ENCODE measurements at regions not wholly inside any gene's neighbourhood (a gene's known extent, or its start where the extent isn't known, plus 50 kb on each side); places are given as distances from the start of the nearest gene placed in this dataset.

DNA sequence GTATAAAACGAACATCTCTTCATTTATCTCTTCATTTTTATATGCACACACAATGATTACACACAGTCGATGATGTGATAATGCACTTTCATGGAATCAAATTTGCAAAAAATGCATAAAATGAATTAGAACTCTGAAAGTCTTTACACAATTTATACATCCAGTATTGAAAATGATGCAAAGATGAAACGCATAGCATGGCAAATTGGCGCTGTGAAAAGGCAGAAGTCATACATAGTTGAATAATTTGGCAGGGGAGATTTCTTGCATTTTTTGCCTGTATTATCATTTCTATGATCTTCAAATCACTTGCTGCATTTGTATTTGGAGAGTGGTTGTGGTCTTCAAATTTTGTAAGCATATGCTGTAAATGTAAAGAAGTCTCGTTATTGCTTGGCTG, 150.7 kb upstream of the LGALSL start:
- intact Hi-C loops (cut with micrococcal nuclease), result no loop called here
- DNase-seq (ENCODE audit: low spot score), result no peak
- peaks cover 8% of the 10 kb centered on the region for H3K9me3 Mint-ChIP-seq
- no peak overlapping the region for H3K27ac Mint-ChIP-seq
- no peak overlapping the region for H3K4me3 Mint-ChIP-seq (ENCODE audit: low read depth)
- no peaks in the 10 kb centered on the region for H3K4me1 Mint-ChIP-seq (ENCODE audit: low read depth)
- peaks cover 45% of the 10 kb centered on the region for H3K27me3 Mint-ChIP-seq (ENCODE audit: low read depth)
- no peaks in the 10 kb centered on the region for H3K36me3 Mint-ChIP-seq (ENCODE audit: low read depth)

- Mint-ChIP-seq H3K36me3 (ENCODE audit: low read depth) (no peaks in the 10 kb centered on the region), H3K27me3 (ENCODE audit: low read depth) (peaks cover 25% of the 10 kb centered on the region), H3K4me3 (ENCODE audit: low read depth) (no peak overlapping the region), H3K27ac (no peak overlapping the region), H3K9me3 (peaks cover 8% of the 10 kb centered on the region), H3K4me1 (ENCODE audit: low read depth) (no peaks in the 10 kb centered on the region)
- intact Hi-C loops (cut with micrococcal nuclease), result no loop called here
- DNase-seq (ENCODE audit: low spot score), result no peak
These were observed 146.5 kb upstream of the LGALSL start for GRCh38 chr2:64307421-64307820.

GRCh38 chr2:64311191-64311910, 142.6 kb upstream of the LGALSL start:
- H3K36me3 Mint-ChIP-seq (ENCODE audit: low read depth), result no peaks in the 10 kb centered on the region
- H3K27ac Mint-ChIP-seq, result no peak overlapping the region
- no peaks in the 10 kb centered on the region for H3K4me1 Mint-ChIP-seq (ENCODE audit: low read depth)
- intact Hi-C loops (cut with micrococcal nuclease), result no loop called here
- H3K27me3 Mint-ChIP-seq (ENCODE audit: low read depth), result peaks cover 31% of the 10 kb centered on the region
- H3K9me3 Mint-ChIP-seq, result no peaks in the 10 kb centered on the region
- no peak overlapping the region for H3K4me3 Mint-ChIP-seq (ENCODE audit: low read depth)
- no peak for DNase-seq (ENCODE audit: low spot score)

DNA sequence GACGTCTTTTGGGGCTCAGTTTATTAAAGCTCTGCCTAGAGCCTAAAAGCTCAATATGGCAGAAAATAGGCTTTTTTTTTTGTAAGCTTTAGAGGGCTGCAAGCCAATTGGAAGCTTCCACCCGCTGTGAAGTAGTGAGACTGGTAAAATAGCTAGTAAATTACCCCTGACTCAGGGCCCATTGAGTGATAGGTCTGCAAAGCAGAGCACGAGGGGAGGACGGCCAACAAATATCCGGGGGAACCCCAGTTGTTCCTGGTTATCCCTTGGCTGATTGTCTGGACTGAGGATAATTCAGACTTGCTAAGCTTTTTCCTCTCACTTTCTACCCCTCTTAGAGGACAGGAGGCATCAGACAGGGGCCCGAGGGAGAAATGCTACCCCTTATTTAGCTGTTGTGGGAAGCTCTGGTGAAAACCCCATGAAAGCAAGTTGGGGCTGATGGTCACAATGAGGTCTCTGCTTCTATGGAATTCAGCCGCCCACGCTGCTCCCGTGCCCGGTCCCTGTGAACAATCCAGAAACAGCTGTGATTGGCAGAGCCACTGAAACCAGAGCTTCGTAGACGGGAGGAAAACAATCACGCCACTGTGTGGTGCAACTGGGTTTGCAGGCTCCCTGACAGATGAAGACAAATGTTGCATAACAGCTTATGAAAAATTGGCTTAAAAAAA, 141.9 kb upstream of the LGALSL start:
- Mint-ChIP-seq H3K36me3 (ENCODE audit: low read depth) (no peaks in the 10 kb centered on the region), H3K27me3 (ENCODE audit: low read depth) (peaks cover 30% of the 10 kb centered on the region), H3K4me1 (ENCODE audit: low read depth) (no peaks in the 10 kb centered on the region), H3K27ac (no peak overlapping the region), H3K4me3 (ENCODE audit: low read depth) (no peak overlapping the region), H3K9me3 (no peaks in the 10 kb centered on the region)
- DNase-seq (ENCODE audit: low spot score), result no peak
- intact Hi-C loops (cut with micrococcal nuclease), result no loop called here

DNA sequence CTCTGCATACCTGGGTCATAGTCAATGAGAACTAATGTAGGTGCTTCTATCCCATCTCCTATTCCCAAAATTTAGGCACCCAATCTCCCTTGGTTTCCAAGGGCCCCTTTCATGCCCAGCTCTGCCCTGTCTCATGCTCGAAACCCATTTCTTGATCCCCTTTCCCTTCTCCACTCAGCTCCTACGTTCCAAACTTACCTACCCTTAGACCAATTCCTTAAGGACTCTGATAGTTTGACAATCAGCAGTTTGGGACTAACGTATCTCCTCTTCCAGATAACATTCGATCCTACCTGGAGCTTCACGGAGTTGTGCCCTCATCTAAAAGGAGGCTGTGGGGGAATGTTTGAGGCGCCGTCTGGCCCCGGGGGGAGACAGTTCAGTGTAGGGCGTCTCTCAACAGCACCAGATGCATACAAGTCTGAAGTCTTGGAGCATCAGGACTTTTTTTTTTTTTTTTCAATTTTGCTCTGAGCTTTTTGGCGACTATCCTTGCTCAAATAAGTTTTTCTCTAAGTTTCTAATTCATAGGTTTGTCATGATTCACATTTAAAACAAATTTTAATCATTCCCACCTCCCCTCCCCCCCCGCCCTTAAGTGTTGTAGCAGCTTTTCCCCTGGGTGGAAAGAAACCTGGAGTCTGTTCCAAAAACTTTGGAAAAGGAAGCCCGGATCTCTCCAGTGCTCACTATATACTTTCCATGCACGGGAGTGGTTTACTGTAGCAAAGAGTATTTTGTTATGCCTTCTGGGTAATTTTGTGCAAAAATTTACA, 141.2 kb upstream of the LGALSL start:
- Mint-ChIP-seq H3K4me1 (ENCODE audit: low read depth) (no peaks in the 10 kb centered on the region), H3K4me3 (ENCODE audit: low read depth) (no peak overlapping the region), H3K27ac (no peak overlapping the region), H3K36me3 (ENCODE audit: low read depth) (no peaks in the 10 kb centered on the region), H3K27me3 (ENCODE audit: low read depth) (peaks cover 27% of the 10 kb centered on the region), H3K9me3 (no peaks in the 10 kb centered on the region)
- no peak for DNase-seq (ENCODE audit: low spot score)
- intact Hi-C loops (cut with micrococcal nuclease), result no loop called here

DNA sequence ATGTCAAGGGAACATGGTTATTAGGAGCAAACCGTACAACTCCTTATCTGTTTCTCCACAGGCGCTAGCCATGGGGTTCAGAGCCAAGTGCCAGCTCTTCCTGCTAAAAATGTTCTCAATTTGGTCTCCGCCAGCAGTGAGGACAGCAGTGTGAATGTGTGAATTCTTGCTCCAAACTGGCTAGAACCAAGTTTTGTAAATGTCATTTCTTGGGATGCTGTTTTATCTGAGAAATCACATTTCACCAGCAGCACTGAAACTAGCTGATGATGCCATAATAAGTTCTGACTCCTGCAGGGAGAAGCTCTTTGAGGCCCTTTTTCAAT, 140.6 kb upstream of the LGALSL start:
- Mint-ChIP-seq H3K27me3 (ENCODE audit: low read depth) (peaks cover 25% of the 10 kb centered on the region), H3K27ac (no peak overlapping the region), H3K4me3 (ENCODE audit: low read depth) (no peak overlapping the region), H3K4me1 (ENCODE audit: low read depth) (peaks cover 2% of the 10 kb centered on the region), H3K36me3 (ENCODE audit: low read depth) (no peaks in the 10 kb centered on the region), H3K9me3 (no peaks in the 10 kb centered on the region)
- intact Hi-C loops (cut with micrococcal nuclease), result no loop called here
- DNase-seq (ENCODE audit: low spot score), result no peak

GRCh38 chr2:64315291-64315960, 138.5 kb upstream of the LGALSL start:
- Mint-ChIP-seq H3K27ac (no peak overlapping the region), H3K27me3 (ENCODE audit: low read depth) (peaks cover 28% of the 10 kb centered on the region), H3K9me3 (no peaks in the 10 kb centered on the region), H3K4me3 (ENCODE audit: low read depth) (no peak overlapping the region), H3K36me3 (ENCODE audit: low read depth) (no peaks in the 10 kb centered on the region), H3K4me1 (ENCODE audit: low read depth) (peaks cover 2% of the 10 kb centered on the region)
- no peak for DNase-seq (ENCODE audit: low spot score)
- intact Hi-C loops (cut with micrococcal nuclease), result no loop called here

- H3K4me3 Mint-ChIP-seq (ENCODE audit: low read depth), result no peak overlapping the region
- intact Hi-C loops (cut with micrococcal nuclease), result no loop called here
- no peaks in the 10 kb centered on the region for H3K9me3 Mint-ChIP-seq
- no peaks in the 10 kb centered on the region for H3K36me3 Mint-ChIP-seq (ENCODE audit: low read depth)
- H3K4me1 Mint-ChIP-seq (ENCODE audit: low read depth), result peaks cover 2% of the 10 kb centered on the region
- no peak overlapping the region for H3K27ac Mint-ChIP-seq
- DNase-seq (ENCODE audit: low spot score), result no peak
- H3K27me3 Mint-ChIP-seq (ENCODE audit: low read depth), result peaks cover 43% of the 10 kb centered on the region
These were observed 136.1 kb upstream of the LGALSL start for GRCh38 chr2:64317707-64318475.

GRCh38 chr2:64318476-64318748, 135.6 kb upstream of the LGALSL start:
- Mint-ChIP-seq H3K4me1 (ENCODE audit: low read depth) (peaks cover 5% of the 10 kb centered on the region), H3K9me3 (no peaks in the 10 kb centered on the region), H3K36me3 (ENCODE audit: low read depth) (no peaks in the 10 kb centered on the region), H3K27me3 (ENCODE audit: low read depth) (peaks cover 48% of the 10 kb centered on the region), H3K4me3 (ENCODE audit: low read depth) (no peak overlapping the region), H3K27ac (no peak overlapping the region)
- DNase-seq (ENCODE audit: low spot score), result no peak
- intact Hi-C loops (cut with micrococcal nuclease), result no loop called here

DNA sequence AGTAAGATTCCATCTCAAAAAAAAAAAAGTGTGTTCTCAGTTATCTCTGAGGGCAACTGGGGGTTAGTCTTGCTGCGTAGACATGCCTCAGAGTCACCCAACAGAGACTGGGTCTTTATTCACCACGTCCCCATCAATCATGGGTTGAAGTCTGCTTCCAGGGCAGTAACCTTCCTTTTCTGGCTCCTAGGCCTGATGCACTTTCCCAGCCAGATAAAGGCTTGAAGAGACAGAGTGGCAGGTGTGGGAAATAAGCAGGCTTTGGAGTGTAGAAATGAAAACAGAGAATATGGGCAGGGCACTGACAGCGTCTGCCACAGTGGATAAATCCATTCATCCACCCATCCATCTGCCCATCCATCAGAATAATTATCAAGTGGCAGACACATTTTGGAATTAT, 134.1 kb upstream of the LGALSL start:
- Mint-ChIP-seq H3K27me3 (ENCODE audit: low read depth) (peaks cover 50% of the 10 kb centered on the region), H3K4me3 (ENCODE audit: low read depth) (no peak overlapping the region), H3K27ac (no peak overlapping the region), H3K4me1 (ENCODE audit: low read depth) (peaks cover 14% of the 10 kb centered on the region), H3K9me3 (no peaks in the 10 kb centered on the region), H3K36me3 (ENCODE audit: low read depth) (no peaks in the 10 kb centered on the region)
- DNase-seq (ENCODE audit: low spot score), result no peak
- intact Hi-C loops (cut with micrococcal nuclease), result loop anchor here (10.0 kb wide), 1 partner anchor 335 kb away; the partner anchor contains the start of gene SERTAD2

- Mint-ChIP-seq H3K4me3 (ENCODE audit: low read depth) (no peak overlapping the region), H3K27me3 (ENCODE audit: low read depth) (peaks cover 39% of the 10 kb centered on the region), H3K9me3 (no peaks in the 10 kb centered on the region), H3K36me3 (ENCODE audit: low read depth) (no peaks in the 10 kb centered on the region), H3K27ac (no peak overlapping the region), H3K4me1 (ENCODE audit: low read depth) (peaks cover 39% of the 10 kb centered on the region)
- intact Hi-C loops (cut with micrococcal nuclease), result loop anchor here (10.0 kb wide), 1 partner anchor 332 kb away; the partner anchor contains the start of gene SERTAD2
- DNase-seq (ENCODE audit: low spot score), result no peak
These were observed 131.5 kb upstream of the LGALSL start for GRCh38 chr2:64322433-64322832.

- Mint-ChIP-seq H3K27ac (no peak overlapping the region), H3K27me3 (ENCODE audit: low read depth) (peaks cover 39% of the 10 kb centered on the region), H3K4me1 (ENCODE audit: low read depth) (peaks cover 47% of the 10 kb centered on the region), H3K9me3 (no peaks in the 10 kb centered on the region), H3K36me3 (ENCODE audit: low read depth) (no peaks in the 10 kb centered on the region), H3K4me3 (ENCODE audit: low read depth) (no peak overlapping the region)
- no peak for DNase-seq (ENCODE audit: low spot score)
- intact Hi-C loops (cut with micrococcal nuclease), result loop anchor here (10.0 kb wide), 1 partner anchor 332 kb away; the partner anchor contains the start of gene SERTAD2
These were observed 130.8 kb upstream of the LGALSL start for GRCh38 chr2:64323197-64323596.
